Cardiac fibroblast (primary cell): ENCODE measurements at regions not wholly inside any gene's neighbourhood (a gene's known extent, or its start where the extent isn't known, plus 50 kb on each side); places are given as distances from the start of the nearest gene placed in this dataset.
"Not testable (repeated sequence)": the region's sequence is repeated elsewhere in the genome, so short reads cannot be mapped to it uniquely, and the experiment has no call there.

Experiments
- DNase-seq, 2 donors: peaks; one replicate each; pipeline versions ENCODE4 v3.0.0 to v3.0.0-alpha.2; 2010; ENCODE audit warnings: low read depth in 2 of 2
- H3K4me3 ChIP-seq, 2 donors: replicated peaks in 1 of 2; 1 replicate in 1 of 2; 2 replicates in 1 of 2; pipeline ENCODE4 v1.5.1; 2011; ENCODE audit warnings: low read depth in 2 of 2, low read length in 2 of 2, mild to moderate bottlenecking in 2 of 2, moderate library complexity in 1 of 2
- TF ChIP-seq, protein P1 (sequence below): IDR thresholded peaks from one replicate; pipeline ENCODE4 v1.5.1; 2011; ENCODE audit warnings: low read depth, mild to moderate bottlenecking, low read length, inconsistent platforms

DNA sequence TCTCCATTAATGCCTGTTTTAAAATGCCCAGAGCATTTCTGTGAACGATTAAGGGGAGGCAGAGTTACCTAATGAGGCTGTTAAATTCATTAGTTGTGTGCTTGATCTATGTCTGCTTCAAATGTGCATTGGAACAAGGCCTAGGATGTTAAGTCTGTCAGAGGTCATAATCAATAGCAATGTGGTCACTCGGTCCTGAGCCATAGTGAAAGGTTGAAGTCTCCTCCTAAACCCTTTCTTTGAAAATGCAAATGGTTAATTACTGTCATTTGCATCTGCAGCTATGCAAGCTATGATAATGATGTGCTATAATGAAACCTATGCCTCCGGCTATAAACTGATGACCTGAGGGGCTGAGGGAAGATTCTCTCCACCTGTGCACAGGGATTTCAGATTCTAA, 114.2 kb upstream of the NR5A2 start:
- DNase-seq = no peak
- TF ChIP-seq, protein P1, sequence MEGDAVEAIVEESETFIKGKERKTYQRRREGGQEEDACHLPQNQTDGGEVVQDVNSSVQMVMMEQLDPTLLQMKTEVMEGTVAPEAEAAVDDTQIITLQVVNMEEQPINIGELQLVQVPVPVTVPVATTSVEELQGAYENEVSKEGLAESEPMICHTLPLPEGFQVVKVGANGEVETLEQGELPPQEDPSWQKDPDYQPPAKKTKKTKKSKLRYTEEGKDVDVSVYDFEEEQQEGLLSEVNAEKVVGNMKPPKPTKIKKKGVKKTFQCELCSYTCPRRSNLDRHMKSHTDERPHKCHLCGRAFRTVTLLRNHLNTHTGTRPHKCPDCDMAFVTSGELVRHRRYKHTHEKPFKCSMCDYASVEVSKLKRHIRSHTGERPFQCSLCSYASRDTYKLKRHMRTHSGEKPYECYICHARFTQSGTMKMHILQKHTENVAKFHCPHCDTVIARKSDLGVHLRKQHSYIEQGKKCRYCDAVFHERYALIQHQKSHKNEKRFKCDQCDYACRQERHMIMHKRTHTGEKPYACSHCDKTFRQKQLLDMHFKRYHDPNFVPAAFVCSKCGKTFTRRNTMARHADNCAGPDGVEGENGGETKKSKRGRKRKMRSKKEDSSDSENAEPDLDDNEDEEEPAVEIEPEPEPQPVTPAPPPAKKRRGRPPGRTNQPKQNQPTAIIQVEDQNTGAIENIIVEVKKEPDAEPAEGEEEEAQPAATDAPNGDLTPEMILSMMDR = no peak
- H3K4me3 ChIP-seq = no peak overlapping the region

GRCh38 chr1:199914546-199914945, 113.0 kb upstream of the NR5A2 start:
- DNase-seq = no peak
- TF ChIP-seq, protein P1 = no peak
- H3K4me3 ChIP-seq = no peak overlapping the region

DNA sequence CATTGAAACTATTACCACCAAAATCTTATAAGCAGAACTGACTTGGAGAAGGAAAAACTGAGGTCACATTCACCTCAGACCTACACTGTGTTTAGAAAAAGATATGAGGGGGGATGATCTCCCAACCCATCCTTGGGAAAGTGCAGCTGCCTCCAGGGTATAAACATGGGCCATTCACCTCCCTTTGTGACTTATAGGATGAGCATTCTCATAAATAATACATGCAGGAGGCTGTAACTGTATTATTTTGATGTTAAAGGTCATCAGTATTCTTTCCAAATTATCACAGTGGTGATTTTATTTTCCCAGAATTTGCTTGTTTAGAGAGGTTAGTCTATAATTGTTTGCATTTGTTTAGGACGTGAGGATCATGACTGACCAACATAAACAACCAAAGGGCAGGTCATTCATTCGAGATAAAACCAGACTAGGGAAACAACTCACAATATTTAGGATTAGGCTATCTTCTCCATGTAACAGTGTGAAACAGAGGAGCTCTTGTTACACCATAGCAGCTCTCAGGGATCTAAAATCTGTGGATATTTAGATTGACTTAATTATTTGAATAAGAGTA, 109.2 kb upstream of the NR5A2 start:
- DNase-seq = no peak
- H3K4me3 ChIP-seq = no peak overlapping the region
- TF ChIP-seq, protein P1 = no peak

DNA sequence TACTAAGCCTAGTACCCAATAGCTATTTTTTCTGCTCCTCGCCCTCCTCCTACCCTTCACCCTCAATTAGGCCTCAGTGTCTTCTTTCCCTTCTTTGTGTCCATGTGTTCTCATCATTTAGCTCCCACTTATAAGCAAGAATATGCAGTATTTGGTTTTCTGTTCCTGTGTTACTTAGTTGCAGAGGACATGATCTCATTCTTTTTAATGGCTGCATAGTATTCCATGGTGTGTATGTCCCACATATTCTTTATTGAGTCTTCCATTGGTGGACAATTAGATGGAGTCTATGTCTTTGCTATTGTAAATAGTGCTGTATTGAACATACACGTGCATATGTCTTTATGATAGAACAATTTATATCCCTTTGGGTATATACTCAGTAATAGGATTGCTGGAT, 106.9 kb upstream of the NR5A2 start:
- H3K4me3 ChIP-seq = no peak overlapping the region
- DNase-seq = no peak
- TF ChIP-seq, protein P1 = no peak

- TF ChIP-seq, protein P1 = no peak
- DNase-seq = no peak
- H3K4me3 ChIP-seq = no peak overlapping the region
These were observed 98.0 kb upstream of the NR5A2 start for GRCh38 chr1:199929556-199929955.

- not testable (repeated sequence) for DNase-seq, H3K4me3 ChIP-seq
These were observed 97.4 kb upstream of the NR5A2 start for GRCh38 chr1:199930067-199930466.

DNA sequence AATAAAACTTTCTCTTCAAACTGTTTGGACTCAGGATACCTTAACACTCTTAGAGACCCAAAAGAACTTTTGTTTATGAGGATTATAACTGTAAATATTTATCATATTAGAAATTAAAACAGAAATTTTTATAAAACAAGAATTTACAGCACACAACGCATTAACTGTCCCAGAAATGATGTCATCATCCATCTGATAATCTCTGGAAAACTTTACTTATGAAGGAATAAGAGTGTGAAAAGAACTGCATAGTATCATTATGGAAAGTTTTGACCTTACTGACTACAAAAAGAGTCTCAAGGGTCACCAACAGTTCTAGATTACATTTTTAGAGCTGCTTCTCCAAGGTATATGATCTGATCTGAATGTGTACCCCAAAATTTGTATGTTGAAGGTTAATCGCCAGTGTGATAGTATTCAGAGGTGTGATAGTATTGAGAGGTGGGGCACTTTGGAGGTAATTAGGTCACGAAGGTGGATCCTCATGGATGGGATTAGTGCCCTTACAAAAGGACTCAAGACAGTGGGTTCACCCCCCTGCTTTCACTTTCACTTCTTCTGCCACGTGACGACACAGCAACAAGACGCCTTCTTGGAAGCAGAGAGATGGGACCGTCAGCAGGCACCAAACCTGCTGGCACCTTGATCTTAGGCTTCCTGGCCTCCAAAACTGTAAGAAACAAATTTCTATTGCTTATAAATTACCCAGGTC, 95.7 kb upstream of the NR5A2 start:
- DNase-seq = peak; percentile 14 to 17
- no peak overlapping the region for H3K4me3 ChIP-seq

More for the DNA sequence above, 95.7 kb upstream of the NR5A2 start:
- TF ChIP-seq, protein P1 = no peak
